ENCODE measurements at regions not wholly inside any gene's neighbourhood (a gene's known extent, or its start where the extent isn't known, plus 50 kb on each side); places are given as distances from the start of the nearest gene placed in this dataset.

GRCh38 chr4:127212701-127213100 is 420.1 kb upstream of the INTU start:
- no peak overlapping the region for H3K27ac ChIP-seq (ENCODE audit: low read depth, low read length)
- Mint-ChIP-seq H3K9me3 (peaks cover 0 to 16% (median 4%) of the 10 kb centered on the region in 5 donors), H3K27ac (no peak overlapping the region), H3K36me3 (no peaks in the 10 kb centered on the region), H3K4me1 (no peaks in the 10 kb centered on the region), H3K4me3 (no peak overlapping the region), H3K27me3 (no peaks in the 10 kb centered on the region)
- CTCF ChIA-PET = no interaction called here
- no peaks in the 10 kb centered on the region for H3K9me3 ChIP-seq (ENCODE audit: low read length)
- no peak for DNase-seq
- POLR2A ChIA-PET = no interaction called here
- H3K4me1 ChIP-seq (ENCODE audit: insufficient read depth, low read length) = no peaks in the 10 kb centered on the region
- no peaks in the 10 kb centered on the region for H3K36me3 ChIP-seq (ENCODE audit: insufficient read depth, low read length)
- no peaks in the 10 kb centered on the region for H3K27me3 ChIP-seq (ENCODE audit: insufficient read depth, low read length, poor library complexity, severe bottlenecking)
- H3K4me3 ChIP-seq (ENCODE audit: low read length) = no peak overlapping the region

- Histone ChIP-seq H3K4me1 (ENCODE audit: insufficient read depth, low read length) (no peaks in the 10 kb centered on the region), H3K4me3 (ENCODE audit: low read length) (no peak overlapping the region), H3K36me3 (ENCODE audit: insufficient read depth, low read length) (no peaks in the 10 kb centered on the region), H3K9me3 (ENCODE audit: low read length) (no peaks in the 10 kb centered on the region), H3K27me3 (ENCODE audit: insufficient read depth, low read length, poor library complexity, severe bottlenecking) (no peaks in the 10 kb centered on the region), H3K27ac (ENCODE audit: low read depth, low read length) (no peak overlapping the region)
- CTCF ChIA-PET = no interaction called here
- H3K36me3 Mint-ChIP-seq = no peaks in the 10 kb centered on the region
- H3K9me3 Mint-ChIP-seq = peaks cover 0 to 12% (median 4%) of the 10 kb centered on the region in 5 donors
- no peak for DNase-seq
- H3K4me3 Mint-ChIP-seq = no peak overlapping the region
- no peaks in the 10 kb centered on the region for H3K27me3 Mint-ChIP-seq
- POLR2A ChIA-PET = no interaction called here
- H3K27ac Mint-ChIP-seq = no peak overlapping the region
- no peaks in the 10 kb centered on the region for H3K4me1 Mint-ChIP-seq
These were observed 418.7 kb upstream of the INTU start for GRCh38 chr4:127214016-127214415.

GRCh38 chr4:127214931-127215330 is 417.8 kb upstream of the INTU start:
- Histone ChIP-seq H3K4me1 (ENCODE audit: insufficient read depth, low read length) (no peaks in the 10 kb centered on the region), H3K4me3 (ENCODE audit: low read length) (no peak overlapping the region), H3K27ac (ENCODE audit: low read depth, low read length) (no peak overlapping the region), H3K36me3 (ENCODE audit: insufficient read depth, low read length) (no peaks in the 10 kb centered on the region), H3K27me3 (ENCODE audit: insufficient read depth, low read length, poor library complexity, severe bottlenecking) (no peaks in the 10 kb centered on the region), H3K9me3 (ENCODE audit: low read length) (no peaks in the 10 kb centered on the region)
- no peaks in the 10 kb centered on the region for H3K36me3 Mint-ChIP-seq
- H3K4me1 Mint-ChIP-seq = no peaks in the 10 kb centered on the region
- peaks cover 0 to 10% (median 4%) of the 10 kb centered on the region in 5 donors for H3K9me3 Mint-ChIP-seq
- ChIA-PET POLR2A (no interaction called here), CTCF (no interaction called here)
- no peaks in the 10 kb centered on the region for H3K27me3 Mint-ChIP-seq
- no peak overlapping the region for H3K4me3 Mint-ChIP-seq
- no peak overlapping the region for H3K27ac Mint-ChIP-seq
- no peak for DNase-seq

GRCh38 chr4:127217586-127218229 is 415.0 kb upstream of the INTU start:
- Mint-ChIP-seq H3K4me3 (no peak overlapping the region), H3K27me3 (no peaks in the 10 kb centered on the region), H3K36me3 (no peaks in the 10 kb centered on the region), H3K9me3 (peaks cover 0 to 13% (median 7%) of the 10 kb centered on the region in 5 donors), H3K27ac (no peak overlapping the region), H3K4me1 (no peaks in the 10 kb centered on the region)
- Histone ChIP-seq H3K27ac (ENCODE audit: low read depth, low read length) (no peak overlapping the region), H3K4me1 (ENCODE audit: insufficient read depth, low read length) (no peaks in the 10 kb centered on the region), H3K36me3 (ENCODE audit: insufficient read depth, low read length) (no peaks in the 10 kb centered on the region), H3K4me3 (ENCODE audit: low read length) (no peak overlapping the region), H3K9me3 (ENCODE audit: low read length) (no peaks in the 10 kb centered on the region), H3K27me3 (ENCODE audit: insufficient read depth, low read length, poor library complexity, severe bottlenecking) (no peaks in the 10 kb centered on the region)
- no peak for DNase-seq
- POLR2A ChIA-PET = no interaction called here
- CTCF ChIA-PET = no interaction called here

GRCh38 chr4:127219232-127219631 is 413.5 kb upstream of the INTU start:
- Mint-ChIP-seq H3K4me1 (no peaks in the 10 kb centered on the region), H3K36me3 (no peaks in the 10 kb centered on the region), H3K9me3 (peaks cover 2 to 13% (median 9%) of the 10 kb centered on the region in 5 donors), H3K27me3 (no peaks in the 10 kb centered on the region), H3K27ac (no peak overlapping the region), H3K4me3 (no peak overlapping the region)
- H3K27ac ChIP-seq (ENCODE audit: low read depth, low read length) = no peak overlapping the region
- ChIA-PET CTCF (no interaction called here), POLR2A (no interaction called here)
- no peaks in the 10 kb centered on the region for H3K36me3 ChIP-seq (ENCODE audit: insufficient read depth, low read length)
- H3K4me3 ChIP-seq (ENCODE audit: low read length) = no peak overlapping the region
- no peaks in the 10 kb centered on the region for H3K27me3 ChIP-seq (ENCODE audit: insufficient read depth, low read length, poor library complexity, severe bottlenecking)
- no peaks in the 10 kb centered on the region for H3K9me3 ChIP-seq (ENCODE audit: low read length)
- H3K4me1 ChIP-seq (ENCODE audit: insufficient read depth, low read length) = no peaks in the 10 kb centered on the region
- no peak for DNase-seq

GRCh38 chr4:127224556-127224955 is 408.2 kb upstream of the INTU start:
- ChIA-PET POLR2A (no interaction called here), CTCF (no interaction called here)
- no peaks in the 10 kb centered on the region for H3K4me1 Mint-ChIP-seq
- H3K9me3 Mint-ChIP-seq = peaks cover 5 to 24% (median 7%) of the 10 kb centered on the region in 5 donors
- H3K36me3 ChIP-seq (ENCODE audit: insufficient read depth, low read length) = no peaks in the 10 kb centered on the region
- H3K4me1 ChIP-seq (ENCODE audit: insufficient read depth, low read length) = no peaks in the 10 kb centered on the region
- no peak for DNase-seq
- H3K9me3 ChIP-seq (ENCODE audit: low read length) = no peaks in the 10 kb centered on the region
- H3K36me3 Mint-ChIP-seq = no peaks in the 10 kb centered on the region
- no peak overlapping the region for H3K27ac Mint-ChIP-seq
- H3K4me3 ChIP-seq (ENCODE audit: low read length) = no peak overlapping the region
- no peak overlapping the region for H3K27ac ChIP-seq (ENCODE audit: low read depth, low read length)
- no peak overlapping the region for H3K4me3 Mint-ChIP-seq
- H3K27me3 ChIP-seq (ENCODE audit: insufficient read depth, low read length, poor library complexity, severe bottlenecking) = no peaks in the 10 kb centered on the region
- H3K27me3 Mint-ChIP-seq = no peaks in the 10 kb centered on the region

- ChIA-PET CTCF (no interaction called here), POLR2A (no interaction called here)
- no peaks in the 10 kb centered on the region for H3K36me3 Mint-ChIP-seq
- Histone ChIP-seq H3K9me3 (ENCODE audit: low read length) (no peaks in the 10 kb centered on the region), H3K4me1 (ENCODE audit: insufficient read depth, low read length) (no peaks in the 10 kb centered on the region), H3K36me3 (ENCODE audit: insufficient read depth, low read length) (no peaks in the 10 kb centered on the region), H3K27ac (ENCODE audit: low read depth, low read length) (no peak overlapping the region), H3K27me3 (ENCODE audit: insufficient read depth, low read length, poor library complexity, severe bottlenecking) (no peaks in the 10 kb centered on the region), H3K4me3 (ENCODE audit: low read length) (no peak overlapping the region)
- H3K27ac Mint-ChIP-seq = no peak overlapping the region
- H3K4me3 Mint-ChIP-seq = no peak overlapping the region
- no peak for DNase-seq
- H3K27me3 Mint-ChIP-seq = no peaks in the 10 kb centered on the region
- peaks cover 0 to 25% (median 4%) of the 10 kb centered on the region in 5 donors for H3K9me3 Mint-ChIP-seq
- no peaks in the 10 kb centered on the region for H3K4me1 Mint-ChIP-seq
These were observed 402.7 kb upstream of the INTU start for GRCh38 chr4:127229855-127230608.

- no peak for DNase-seq
- H3K4me3 ChIP-seq (ENCODE audit: low read length) = no peak overlapping the region
- ChIA-PET CTCF (no interaction called here), POLR2A (no interaction called here)
- H3K36me3 Mint-ChIP-seq = no peaks in the 10 kb centered on the region
- H3K27me3 ChIP-seq (ENCODE audit: insufficient read depth, low read length, poor library complexity, severe bottlenecking) = no peaks in the 10 kb centered on the region
- H3K4me1 ChIP-seq (ENCODE audit: insufficient read depth, low read length) = no peaks in the 10 kb centered on the region
- H3K9me3 Mint-ChIP-seq = peaks cover 0 to 15% (median 0%) of the 10 kb centered on the region in 5 donors
- H3K4me1 Mint-ChIP-seq = no peaks in the 10 kb centered on the region
- H3K27ac ChIP-seq (ENCODE audit: low read depth, low read length) = no peak overlapping the region
- H3K27me3 Mint-ChIP-seq = no peaks in the 10 kb centered on the region
- H3K4me3 Mint-ChIP-seq = no peak overlapping the region
- H3K27ac Mint-ChIP-seq = no peak overlapping the region
- no peaks in the 10 kb centered on the region for H3K9me3 ChIP-seq (ENCODE audit: low read length)
- no peaks in the 10 kb centered on the region for H3K36me3 ChIP-seq (ENCODE audit: insufficient read depth, low read length)
These were observed 395.9 kb upstream of the INTU start for GRCh38 chr4:127236889-127237288.
